ENCODE measurements at regions not wholly inside any gene's neighbourhood (a gene's known extent, or its start where the extent isn't known, plus 50 kb on each side); places are given as distances from the start of the nearest gene placed in this dataset.

DNA sequence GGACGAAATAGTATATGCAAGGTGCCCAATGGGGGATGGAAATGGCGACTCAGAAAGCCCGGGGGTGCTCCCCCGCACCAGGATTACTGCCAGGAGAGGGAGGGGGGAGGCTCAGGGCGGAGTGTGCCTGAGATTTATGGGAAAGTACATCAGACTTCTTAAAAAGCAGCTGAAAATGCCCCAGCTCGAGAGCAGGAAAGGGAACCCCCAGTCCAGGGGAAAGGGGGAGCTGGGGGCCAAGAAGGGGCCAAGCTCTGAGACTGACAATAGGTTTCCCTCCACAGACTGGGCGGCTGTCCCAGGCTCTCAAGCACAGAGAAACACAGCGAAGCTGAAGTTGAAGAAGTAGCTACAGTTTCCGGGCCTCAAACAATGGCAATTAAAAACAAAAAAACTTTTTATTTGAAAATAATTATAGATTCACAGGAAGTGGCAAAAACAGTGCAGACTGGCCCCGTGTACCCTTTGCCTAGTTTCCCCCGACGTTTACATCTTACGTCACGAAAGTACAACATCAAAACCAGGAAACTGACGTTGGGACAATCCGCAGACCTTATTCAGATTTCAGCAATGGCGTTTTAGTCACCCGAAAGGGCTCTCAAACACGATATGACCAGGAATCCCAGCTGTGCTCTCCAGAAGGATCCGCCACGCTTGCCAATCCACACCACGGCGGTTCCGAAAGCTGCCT, 83.9 kb upstream of the FGFR2 start:
- Histone ChIP-seq H3K4me1 (no peaks in the 10 kb centered on the region), H3K36me3 (no peaks in the 10 kb centered on the region), H3K27me3 (peaks cover 0 to 21% of the 10 kb centered on the region in 2 donors), H3K27ac (no peak overlapping the region), H3K4me3 (no peak overlapping the region), H3K9me3 (peaks cover 0 to 9% of the 10 kb centered on the region in 2 donors)
- intact Hi-C loops (cut with DNase I): no loop called here
- no peak for ATAC-seq
- DNase-seq: no peak
- TF ChIP-seq, protein P1, sequence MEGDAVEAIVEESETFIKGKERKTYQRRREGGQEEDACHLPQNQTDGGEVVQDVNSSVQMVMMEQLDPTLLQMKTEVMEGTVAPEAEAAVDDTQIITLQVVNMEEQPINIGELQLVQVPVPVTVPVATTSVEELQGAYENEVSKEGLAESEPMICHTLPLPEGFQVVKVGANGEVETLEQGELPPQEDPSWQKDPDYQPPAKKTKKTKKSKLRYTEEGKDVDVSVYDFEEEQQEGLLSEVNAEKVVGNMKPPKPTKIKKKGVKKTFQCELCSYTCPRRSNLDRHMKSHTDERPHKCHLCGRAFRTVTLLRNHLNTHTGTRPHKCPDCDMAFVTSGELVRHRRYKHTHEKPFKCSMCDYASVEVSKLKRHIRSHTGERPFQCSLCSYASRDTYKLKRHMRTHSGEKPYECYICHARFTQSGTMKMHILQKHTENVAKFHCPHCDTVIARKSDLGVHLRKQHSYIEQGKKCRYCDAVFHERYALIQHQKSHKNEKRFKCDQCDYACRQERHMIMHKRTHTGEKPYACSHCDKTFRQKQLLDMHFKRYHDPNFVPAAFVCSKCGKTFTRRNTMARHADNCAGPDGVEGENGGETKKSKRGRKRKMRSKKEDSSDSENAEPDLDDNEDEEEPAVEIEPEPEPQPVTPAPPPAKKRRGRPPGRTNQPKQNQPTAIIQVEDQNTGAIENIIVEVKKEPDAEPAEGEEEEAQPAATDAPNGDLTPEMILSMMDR (IDR thresholded peaks at IDR 0.05): no peak

DNA sequence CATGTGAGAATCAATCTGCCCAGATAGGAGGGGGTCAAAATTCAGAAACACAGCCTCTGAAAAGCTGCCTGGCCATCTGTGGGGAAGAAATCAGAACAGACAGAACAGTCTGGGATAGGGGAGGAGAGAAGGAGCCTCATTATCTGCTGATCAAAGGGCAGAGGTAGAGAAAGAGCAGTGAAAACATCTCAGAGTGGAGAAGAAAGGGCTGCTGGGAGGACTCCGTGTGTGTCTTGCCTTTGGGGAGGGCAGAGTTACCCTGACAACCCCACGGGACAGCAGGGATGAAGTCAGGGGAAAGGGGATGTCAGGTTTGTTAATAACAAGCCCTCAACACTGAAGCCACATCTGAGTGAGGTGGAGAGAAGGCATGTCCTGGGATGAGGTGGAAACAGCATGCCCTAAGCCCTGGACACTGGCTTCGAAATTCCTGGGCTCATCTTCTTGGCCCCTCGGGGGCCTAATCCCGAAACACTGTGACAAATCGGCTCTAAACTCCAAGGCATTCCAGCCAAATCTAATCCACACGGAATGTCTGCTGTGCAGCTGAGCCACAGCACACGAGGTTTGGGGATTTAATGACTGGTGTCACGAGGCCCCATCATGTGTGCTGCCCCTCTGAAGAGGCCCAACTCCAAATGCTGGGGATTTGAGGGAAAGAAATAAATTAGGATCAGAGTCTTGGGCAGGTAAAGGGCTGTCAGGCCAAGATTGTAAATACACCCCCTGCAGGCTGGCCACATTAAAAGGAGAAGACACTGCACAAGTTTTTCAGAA, 82.8 kb upstream of the FGFR2 start:
- Histone ChIP-seq H3K4me1 (no peaks in the 10 kb centered on the region), H3K27ac (no peak overlapping the region), H3K4me3 (no peak overlapping the region), H3K27me3 (peaks cover 0 to 12% of the 10 kb centered on the region in 2 donors), H3K9me3 (peaks cover 0 to 9% of the 10 kb centered on the region in 2 donors), H3K36me3 (no peaks in the 10 kb centered on the region)
- TF ChIP-seq, protein P1 (IDR thresholded peaks at IDR 0.05): no peak
- intact Hi-C loops (cut with DNase I): no loop called here
- DNase-seq (no peak), ATAC-seq (no peak)

DNA sequence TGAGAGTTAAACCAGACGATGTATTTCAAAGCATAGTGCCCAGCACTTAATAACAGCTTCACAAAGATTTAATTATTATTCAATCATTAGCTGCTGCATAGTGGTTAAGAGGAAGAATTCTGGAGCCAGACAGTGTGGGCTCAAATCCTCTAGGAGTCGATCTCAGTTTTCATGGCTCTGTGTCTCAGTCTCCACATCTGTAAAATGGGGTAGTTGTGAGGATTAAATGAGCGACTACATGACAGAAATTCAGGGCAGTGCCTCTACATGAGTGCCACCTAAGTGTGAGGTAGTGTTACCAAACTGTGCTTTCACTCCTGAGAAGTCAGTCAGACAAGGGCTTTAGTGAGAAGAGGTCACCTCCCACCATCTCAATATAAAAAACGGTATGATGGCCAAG, 81.7 kb upstream of the FGFR2 start:
- no peak overlapping the region for H3K4me3 ChIP-seq
- H3K27ac ChIP-seq: no peak overlapping the region
- no peak for DNase-seq
- TF ChIP-seq, protein P1 (IDR thresholded peaks at IDR 0.05): no peak
- H3K9me3 ChIP-seq: peaks cover 0 to 9% of the 10 kb centered on the region in 2 donors
- no peaks in the 10 kb centered on the region for H3K4me1 ChIP-seq
- no peak for ATAC-seq
- H3K36me3 ChIP-seq: no peaks in the 10 kb centered on the region
- intact Hi-C loops (cut with DNase I): no loop called here
- peaks cover 0 to 5% of the 10 kb centered on the region in 2 donors for H3K27me3 ChIP-seq

DNA sequence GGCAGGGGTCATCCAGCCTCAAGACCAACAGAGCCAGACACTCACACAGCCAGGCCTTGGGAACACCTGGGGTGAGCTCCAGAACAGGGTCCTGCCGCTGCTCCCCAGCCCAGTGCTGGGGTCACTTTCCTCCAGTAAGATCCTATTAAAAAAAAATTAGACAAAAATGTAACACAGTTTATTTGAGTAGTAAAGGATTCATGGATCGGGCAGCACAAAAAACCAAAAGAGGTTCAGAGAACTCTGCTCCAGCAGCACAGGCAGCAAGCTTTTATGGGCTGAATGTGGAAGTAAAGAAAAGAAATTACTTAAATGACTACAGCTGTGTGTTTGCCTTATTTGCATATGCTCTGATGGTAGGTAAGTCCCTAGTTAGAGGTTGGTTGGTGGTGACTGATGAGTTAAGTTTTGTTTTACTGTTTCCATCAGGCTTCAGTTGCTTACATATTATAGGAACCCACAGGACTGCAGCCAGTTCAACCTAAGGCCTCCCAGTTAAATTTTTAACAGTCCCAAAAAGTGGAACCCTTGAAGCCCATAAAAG, 80.5 kb upstream of the FGFR2 start:
- no peak overlapping the region for H3K4me3 ChIP-seq
- H3K9me3 ChIP-seq: peaks cover 0 to 9% of the 10 kb centered on the region in 2 donors
- DNase-seq: no peak
- H3K27me3 ChIP-seq: peaks cover 0 to 5% of the 10 kb centered on the region in 2 donors
- no peak for ATAC-seq
- TF ChIP-seq, protein P1 (IDR thresholded peaks at IDR 0.05): no peak
- no peak overlapping the region for H3K27ac ChIP-seq
- intact Hi-C loops (cut with DNase I): no loop called here
- H3K36me3 ChIP-seq: no peaks in the 10 kb centered on the region
- H3K4me1 ChIP-seq: no peaks in the 10 kb centered on the region

DNA sequence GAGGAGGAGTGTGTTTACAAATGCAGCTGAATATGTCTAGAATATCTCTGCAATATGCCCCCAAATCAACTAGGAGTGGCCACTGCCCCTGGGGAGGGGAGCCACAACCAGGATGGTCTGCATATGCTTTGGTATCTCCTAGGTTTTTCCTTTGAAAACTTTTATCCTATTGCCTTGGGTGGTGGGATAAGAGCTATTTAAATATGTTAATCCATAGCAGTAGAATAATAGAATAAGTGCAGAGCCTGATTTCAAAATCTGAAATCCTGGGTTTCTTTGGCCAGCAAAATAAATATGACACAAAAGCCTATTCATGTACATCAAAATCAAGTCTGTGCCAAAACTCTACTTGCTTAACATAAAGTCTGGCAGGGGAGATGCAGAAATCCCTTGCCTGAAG, 79.6 kb upstream of the FGFR2 start:
- H3K27ac ChIP-seq: no peak overlapping the region
- no peak overlapping the region for H3K4me3 ChIP-seq
- DNase-seq (no peak), ATAC-seq (no peak)
- intact Hi-C loops (cut with DNase I): no loop called here
- H3K27me3 ChIP-seq: peaks cover 0 to 5% of the 10 kb centered on the region in 2 donors
- no peaks in the 10 kb centered on the region for H3K36me3 ChIP-seq
- H3K9me3 ChIP-seq: peaks cover 0 to 9% of the 10 kb centered on the region in 2 donors
- no peaks in the 10 kb centered on the region for H3K4me1 ChIP-seq
- TF ChIP-seq, protein P1 (IDR thresholded peaks at IDR 0.05): no peak
